GM21423 (cell line): ENCODE measurements at regions not wholly inside any gene's neighbourhood (a gene's known extent, or its start where the extent isn't known, plus 50 kb on each side); places are given as distances from the start of the nearest gene placed in this dataset.

Experiments
- ATAC-seq: cut with Tn5 transposase; IDR thresholded peaks from one replicate; pipeline ENCODE4 v1.9.1; 2021; ENCODE audit warnings: mild to moderate bottlenecking, moderate library complexity; ENCODE audit not compliant: unreplicated experiment

DNA sequence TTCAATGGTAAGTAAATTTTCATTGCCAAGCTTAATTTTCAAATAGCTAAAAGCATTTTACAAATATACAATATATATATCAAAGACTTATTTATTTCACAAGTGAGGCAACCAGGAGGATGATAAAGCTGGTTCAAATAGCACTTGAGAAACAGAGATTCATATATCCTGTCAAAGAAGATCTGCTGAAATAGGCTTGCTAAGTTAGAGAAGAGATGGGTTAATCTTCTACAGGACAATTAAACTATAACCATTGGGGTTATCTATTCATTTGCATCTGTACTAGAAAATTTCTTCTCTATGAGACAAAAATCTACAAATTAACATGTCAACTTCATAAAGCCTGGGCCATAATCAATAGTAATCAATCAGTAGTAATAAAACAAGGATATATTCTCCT, 637.7 kb upstream of the UBE2E2 start:
- ATAC-seq: peak; percentile 57

DNA sequence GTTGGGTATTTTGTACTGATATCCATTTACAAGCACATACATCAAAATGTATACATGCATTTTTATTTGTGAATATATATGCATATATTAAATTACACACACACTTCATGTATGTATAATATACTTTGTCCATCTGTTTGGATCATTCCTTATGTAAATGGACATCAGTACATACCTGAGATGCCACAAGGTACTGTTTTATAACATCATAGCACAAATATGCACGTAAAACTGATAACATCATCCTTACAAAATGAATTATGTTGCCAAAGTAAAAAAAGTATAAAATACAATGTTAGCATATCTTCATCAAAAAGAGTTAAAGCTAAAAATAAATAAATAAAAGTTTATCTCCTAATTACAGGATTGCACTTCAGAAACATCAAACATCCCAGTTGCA, 634.8 kb upstream of the UBE2E2 start:
- ATAC-seq: no peak

- no peak for ATAC-seq
Observed at GRCh38 chr3:22569570-22569969, 633.6 kb upstream of the UBE2E2 start.

DNA sequence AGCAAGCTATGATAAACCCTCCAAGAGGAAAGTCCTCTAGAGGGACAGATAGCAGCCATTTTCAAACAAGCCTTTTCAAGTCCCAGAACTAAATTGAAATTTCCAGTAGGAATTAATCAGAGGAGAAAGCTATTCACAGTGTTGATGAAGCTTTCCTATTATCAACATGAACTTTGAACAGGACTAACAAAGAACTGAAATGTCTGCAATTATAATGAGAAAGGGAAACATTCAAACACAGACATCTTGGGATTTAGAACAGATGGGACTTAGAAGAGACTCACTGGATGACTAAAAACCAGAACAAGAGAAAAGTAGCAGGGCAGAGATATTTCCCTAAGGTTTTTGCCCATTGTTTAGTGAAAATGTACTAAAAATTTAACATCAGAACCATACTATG, 622.1 kb upstream of the UBE2E2 start:
- ATAC-seq: no peak

GRCh38 chr3:22582266-22582665, 620.9 kb upstream of the UBE2E2 start:
- ATAC-seq: no peak

GRCh38 chr3:22585504-22585903, 617.6 kb upstream of the UBE2E2 start:
- ATAC-seq: no peak

DNA sequence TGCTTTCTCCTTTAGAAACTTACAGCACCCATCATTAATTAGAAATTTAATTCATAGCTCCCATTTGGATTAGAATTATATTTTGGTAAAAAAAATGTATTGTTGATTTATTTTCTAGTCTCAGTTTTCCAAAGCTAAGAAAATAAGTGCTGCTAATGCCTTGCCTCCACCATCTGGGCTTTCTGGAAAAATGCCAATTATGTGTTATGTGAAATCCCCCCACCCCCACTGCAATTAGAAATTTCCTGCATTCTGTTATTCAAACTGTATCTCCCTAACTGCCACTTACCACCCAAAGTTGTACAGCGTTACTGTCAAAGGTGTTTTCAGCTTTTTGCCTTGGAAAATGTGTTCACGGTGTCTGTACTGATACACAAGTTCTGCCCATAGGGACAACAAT, 617.2 kb upstream of the UBE2E2 start:
- no peak for ATAC-seq

GRCh38 chr3:22587446-22587845, 615.7 kb upstream of the UBE2E2 start:
- ATAC-seq: no peak

DNA sequence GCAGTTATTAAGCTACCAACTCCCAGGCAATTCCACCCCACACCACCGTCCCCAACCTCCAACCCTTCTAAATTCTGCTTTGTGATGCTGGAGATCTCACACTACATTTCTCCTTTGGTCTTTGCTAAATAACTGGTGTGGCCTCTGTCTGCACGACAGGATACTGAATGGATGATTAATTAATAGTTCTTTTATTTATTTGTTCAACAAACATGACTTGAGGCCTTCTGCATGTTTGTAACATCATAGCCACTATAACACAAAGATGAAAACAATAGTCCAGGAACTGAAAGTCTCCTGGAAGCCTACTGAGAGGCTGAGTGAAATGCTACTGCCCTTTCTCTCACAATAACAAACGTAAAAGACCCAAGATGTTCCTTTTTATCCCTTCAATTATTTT, 609.5 kb upstream of the UBE2E2 start:
- no peak for ATAC-seq

- ATAC-seq: no peak
Observed at GRCh38 chr3:22594990-22595389, 608.1 kb upstream of the UBE2E2 start.

DNA sequence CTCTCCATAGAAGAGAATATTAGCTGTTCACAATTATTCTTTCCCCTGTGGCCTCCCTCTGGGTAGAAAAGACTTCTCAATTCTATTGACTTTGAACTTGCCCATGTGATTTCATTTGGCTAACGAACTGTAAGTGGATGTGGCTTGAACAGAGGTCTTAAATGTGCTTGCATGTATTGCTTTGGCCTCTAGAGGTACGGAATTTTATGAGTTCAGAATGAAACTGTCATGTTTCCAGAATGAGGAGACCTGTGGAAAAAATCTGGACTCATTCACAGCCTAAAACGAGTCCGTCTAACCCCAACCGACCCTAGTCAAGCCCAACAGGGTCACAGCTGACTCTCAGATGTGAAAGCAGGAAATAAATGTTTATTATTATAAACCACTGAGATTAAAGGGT, 596.7 kb upstream of the UBE2E2 start:
- ATAC-seq: no peak

GRCh38 chr3:22606938-22607337, 596.2 kb upstream of the UBE2E2 start:
- ATAC-seq: no peak

DNA sequence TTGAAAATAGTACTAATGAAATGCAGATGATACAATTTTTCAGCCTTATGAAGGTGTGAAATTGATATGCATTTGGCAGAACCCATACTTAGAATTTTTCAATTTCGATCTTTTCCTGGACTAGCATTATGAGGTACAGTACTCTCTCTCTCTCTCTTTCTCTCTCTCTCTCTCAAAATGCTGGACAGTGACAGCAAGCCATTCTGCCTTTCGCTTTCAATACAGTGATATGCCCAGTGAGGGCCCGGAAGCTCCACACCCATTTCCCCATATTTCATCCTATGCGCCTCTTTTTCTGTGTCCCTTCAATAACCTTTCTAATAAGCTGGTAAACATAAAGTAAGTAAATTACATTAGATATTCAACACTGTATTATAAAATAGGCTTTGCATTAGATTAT, 595.0 kb upstream of the UBE2E2 start:
- ATAC-seq: no peak

DNA sequence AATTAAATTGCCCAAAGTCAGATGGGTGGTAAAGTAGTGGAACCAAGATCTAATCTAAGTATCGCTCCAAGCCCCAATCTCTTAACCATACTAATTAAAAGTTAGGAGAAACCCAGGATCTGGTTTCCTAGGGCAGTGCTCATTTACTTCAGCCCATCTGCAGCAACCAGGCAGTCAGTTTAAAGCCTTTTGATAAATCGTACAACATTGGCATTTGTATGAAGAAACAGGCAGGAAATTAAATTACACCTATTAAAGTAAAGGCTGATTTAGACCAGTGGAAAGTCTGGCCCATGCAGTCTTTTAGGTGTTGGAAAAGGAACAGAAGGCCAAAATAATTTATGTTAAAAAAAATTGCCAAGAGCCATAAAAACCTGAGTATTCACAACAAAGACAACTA, 594.4 kb upstream of the UBE2E2 start:
- no peak for ATAC-seq

DNA sequence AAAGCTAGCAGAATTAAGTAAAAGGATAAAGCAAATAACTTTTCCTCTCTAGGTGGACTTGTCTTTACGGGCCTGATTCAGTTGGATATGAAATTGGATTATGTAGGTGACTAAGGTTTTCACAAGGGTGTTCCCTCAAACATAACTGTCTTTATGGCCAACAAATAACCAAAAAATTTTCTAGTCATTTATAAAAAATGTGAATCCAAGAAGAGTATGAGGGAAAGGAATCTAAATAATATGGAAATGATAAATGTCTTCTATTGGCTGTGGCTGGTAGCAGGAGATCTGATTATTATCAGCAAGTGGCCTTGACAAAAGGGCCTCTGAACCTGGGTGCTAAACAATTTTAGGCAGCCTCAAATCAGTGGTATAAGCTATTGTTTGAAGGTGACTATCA, 594.0 kb upstream of the UBE2E2 start:
- no peak for ATAC-seq

DNA sequence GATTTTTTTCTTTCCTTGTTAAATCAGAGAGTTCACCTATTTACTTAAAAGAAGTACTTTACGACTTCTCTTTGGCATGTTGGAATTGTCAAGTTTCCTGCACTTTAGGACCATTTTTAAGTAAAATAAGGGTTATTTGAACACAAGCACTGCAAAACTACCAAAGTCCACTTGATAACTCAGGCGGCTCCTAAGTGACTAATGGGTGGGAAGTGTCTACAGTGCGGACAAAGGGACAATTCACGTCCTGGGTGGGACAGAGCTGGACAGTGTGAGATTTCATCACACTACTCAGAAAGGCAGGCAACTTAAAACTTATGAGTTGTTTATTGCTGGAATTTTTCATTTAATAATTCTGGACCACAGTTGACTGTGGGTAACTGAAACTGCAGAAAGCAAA, 590.2 kb upstream of the UBE2E2 start:
- no peak for ATAC-seq

DNA sequence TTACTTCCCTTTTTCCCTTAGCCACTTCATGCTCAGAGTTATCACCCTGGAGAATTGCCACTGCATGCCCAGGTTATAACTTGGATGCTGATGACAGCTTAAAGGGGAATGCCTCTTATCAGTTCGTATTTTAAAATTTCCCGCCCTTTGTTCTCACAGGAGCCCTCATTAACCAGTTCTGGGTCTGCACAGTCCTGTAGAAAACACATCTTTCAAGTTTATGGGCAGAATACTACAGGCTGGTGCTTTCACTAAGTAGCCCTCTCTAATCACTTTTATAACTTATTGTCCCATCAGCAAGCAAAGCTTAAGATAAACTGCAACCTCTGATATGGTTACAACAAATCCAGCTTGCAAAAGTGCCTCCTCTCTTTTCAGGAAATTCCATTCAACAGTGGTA, 587.3 kb upstream of the UBE2E2 start:
- no peak for ATAC-seq

DNA sequence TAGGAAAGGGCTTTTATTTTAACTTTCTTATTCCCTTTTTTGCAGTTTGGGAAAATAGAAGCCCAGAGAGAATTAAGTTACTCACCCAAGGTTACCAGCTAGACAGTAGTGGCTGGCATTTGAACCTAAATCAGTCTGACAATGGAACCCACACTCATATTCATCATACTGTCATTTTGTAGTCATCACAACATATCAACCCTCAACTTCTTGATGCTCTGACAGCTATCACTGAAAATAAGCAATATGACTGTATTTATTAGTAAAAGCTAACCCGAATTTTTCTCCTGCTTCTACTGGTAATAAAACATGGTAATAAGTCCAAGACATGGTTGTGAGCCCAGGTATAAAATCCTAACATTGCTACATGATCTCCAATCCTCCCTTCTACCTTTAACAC, 585.8 kb upstream of the UBE2E2 start:
- no peak for ATAC-seq

DNA sequence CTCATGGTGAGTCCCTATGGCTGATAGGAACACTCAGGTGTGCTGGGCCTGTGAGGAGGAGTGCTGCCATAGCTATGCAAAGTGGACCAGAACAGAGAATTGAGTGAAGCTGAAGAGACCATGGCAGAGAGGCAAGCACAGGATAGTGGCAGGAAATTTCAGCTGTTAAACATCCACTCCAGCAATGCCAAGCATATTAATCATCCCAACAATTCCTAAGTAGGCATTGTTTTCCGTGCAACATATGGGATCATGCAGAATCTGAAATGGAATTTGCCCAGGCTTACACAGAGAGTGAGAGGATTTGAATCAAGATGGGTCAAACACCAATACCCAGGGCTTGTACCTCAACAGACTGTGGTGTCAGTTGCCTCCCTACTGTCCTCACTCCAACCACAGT, 582.6 kb upstream of the UBE2E2 start:
- ATAC-seq: no peak

- ATAC-seq: no peak
Observed at GRCh38 chr3:22621205-22621809, 581.8 kb upstream of the UBE2E2 start.

DNA sequence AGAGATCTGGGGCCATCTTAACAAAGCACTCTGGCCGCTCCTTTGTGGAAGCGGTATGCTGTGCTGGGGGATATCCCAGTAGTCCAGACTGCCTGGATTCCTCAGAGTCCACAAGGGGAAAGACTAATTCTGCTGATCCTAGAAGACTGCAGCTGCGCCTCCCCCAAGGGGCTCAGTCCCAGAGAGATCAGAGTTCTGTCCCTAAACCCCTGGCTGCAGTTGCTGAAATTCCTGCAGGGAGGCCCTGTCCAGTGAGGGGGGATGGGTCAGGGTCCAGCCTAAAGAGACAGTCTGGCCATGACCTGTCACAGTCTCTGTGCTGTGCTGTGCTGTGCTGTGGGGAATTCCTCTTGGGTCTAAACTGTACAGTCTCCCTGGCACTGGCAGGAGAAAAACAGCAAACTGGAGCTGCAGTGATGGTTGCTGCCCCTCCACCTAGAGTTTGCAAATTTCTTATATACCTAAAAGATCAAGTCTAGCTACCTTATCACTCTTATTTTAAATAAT, 575.1 kb upstream of the UBE2E2 start:
- no peak for ATAC-seq

- no peak for ATAC-seq
Observed at GRCh38 chr3:22632536-22632935, 570.6 kb upstream of the UBE2E2 start.

- no peak for ATAC-seq
Observed at GRCh38 chr3:22634433-22634832, 568.7 kb upstream of the UBE2E2 start.
